Transverse colon (tissue), 4 donors: ENCODE measurements at regions not wholly inside any gene's neighbourhood (a gene's known extent, or its start where the extent isn't known, plus 50 kb on each side); places are given as distances from the start of the nearest gene placed in this dataset.

Experiments
- DNase-seq: peaks from one replicate; pipeline ENCODE4 v3.0.0-alpha.2; 2019
- H3K27ac ChIP-seq, 4 donors: fragments of 200-600 bp; sonication (generic); 2 replicates each; pipeline ENCODE4 v1.5.1; 2016 to 2018; ENCODE audit warnings: inconsistent platforms in 4 of 4
- H3K27me3 ChIP-seq: fragments of 200-600 bp; sonication (generic); 2 replicates; pipeline ENCODE4 v1.5.1; 2017; ENCODE audit warnings: inconsistent platforms
- H3K36me3 ChIP-seq, 4 donors: fragments of 200-600 bp; sonication (generic); 2 replicates each; pipeline ENCODE4 v1.5.1; 2017 to 2019; ENCODE audit warnings: inconsistent platforms in 4 of 4
- H3K4me1 ChIP-seq, 4 donors: fragments of 200-600 bp; sonication (generic); 2 replicates each; pipeline ENCODE4 v1.5.1; 2017 to 2020; ENCODE audit warnings: inconsistent platforms in 4 of 4
- H3K4me3 ChIP-seq, 4 donors: fragments of 200-600 bp; sonication (generic); 1 replicate in 1 of 4; 2 replicates in 3 of 4; pipeline versions ENCODE4 v1.5.1 to v1.6.1; 2017 to 2019; ENCODE audit warnings: inconsistent platforms in 4 of 4
- H3K9me3 ChIP-seq, 2 donors: fragments of 200-600 bp; sonication (generic); 2 replicates each; pipeline ENCODE4 v1.5.1; 2017 to 2019; ENCODE audit warnings: inconsistent platforms in 2 of 2
- EP300 ChIP-seq: sonication (generic); formaldehyde crosslinking; IDR thresholded peaks from one replicate; pipeline ENCODE4 v1.6.1; 2017; ENCODE audit warnings: antibody characterized with exemption, low read depth
- POLR2A ChIP-seq: fragments of 450-650 bp; IDR thresholded peaks from one replicate; pipeline ENCODE4 v1.6.1; 2016; ENCODE audit warnings: antibody characterized with exemption, mild to moderate bottlenecking, moderate library complexity
- POLR2AphosphoS5 ChIP-seq, 3 donors: sonication (generic); formaldehyde crosslinking; IDR thresholded peaks; one replicate each; pipeline ENCODE4 v1.6.1; 2016; ENCODE audit warnings: antibody characterized with exemption in 3 of 3
- WGBS, 2 donors: methylation state at CpG; one replicate each; pipeline ENCODE4 v1.1.5; 2018; ENCODE audit warnings: low coverage in 1 of 2; 5-methylcytosine and 5-hydroxymethylcytosine counted together
- in situ Hi-C, 4 donors: fragments of 200-750 bp; cut with MboI; loops; one replicate each; pipeline versions ENCODE4 v1.15.0 to v1.15.1; 2017; ENCODE audit warnings: low sequenced_read_pairs in 3 of 4, low pct_ligation_motif_present in 1 of 4, low pct_unique_long_range_greater_than_20kb in 1 of 4
- intact Hi-C: fragments of 100-400 bp; cut with DNase I; formaldehyde crosslinking; loops from one replicate; pipeline ENCODE4 v1.15.1; 2023; ENCODE audit warnings: low total_unique reads
- TF ChIP-seq, protein P1 (sequence below), 5 experiments: fragments of 200-600 bp in 3 of 5; fragments of 450-650 bp in 2 of 5; sonication (generic) in 3 of 5; IDR thresholded peaks; 1 replicate in 2 of 5; 2 replicates in 3 of 5; pipeline ENCODE4 v1.5.1; 2016 to 2017; ENCODE audit warnings: antibody characterized with exemption in 5 of 5, inconsistent platforms in 3 of 5, mild to moderate bottlenecking in 2 of 5, moderate library complexity in 1 of 5

DNA sequence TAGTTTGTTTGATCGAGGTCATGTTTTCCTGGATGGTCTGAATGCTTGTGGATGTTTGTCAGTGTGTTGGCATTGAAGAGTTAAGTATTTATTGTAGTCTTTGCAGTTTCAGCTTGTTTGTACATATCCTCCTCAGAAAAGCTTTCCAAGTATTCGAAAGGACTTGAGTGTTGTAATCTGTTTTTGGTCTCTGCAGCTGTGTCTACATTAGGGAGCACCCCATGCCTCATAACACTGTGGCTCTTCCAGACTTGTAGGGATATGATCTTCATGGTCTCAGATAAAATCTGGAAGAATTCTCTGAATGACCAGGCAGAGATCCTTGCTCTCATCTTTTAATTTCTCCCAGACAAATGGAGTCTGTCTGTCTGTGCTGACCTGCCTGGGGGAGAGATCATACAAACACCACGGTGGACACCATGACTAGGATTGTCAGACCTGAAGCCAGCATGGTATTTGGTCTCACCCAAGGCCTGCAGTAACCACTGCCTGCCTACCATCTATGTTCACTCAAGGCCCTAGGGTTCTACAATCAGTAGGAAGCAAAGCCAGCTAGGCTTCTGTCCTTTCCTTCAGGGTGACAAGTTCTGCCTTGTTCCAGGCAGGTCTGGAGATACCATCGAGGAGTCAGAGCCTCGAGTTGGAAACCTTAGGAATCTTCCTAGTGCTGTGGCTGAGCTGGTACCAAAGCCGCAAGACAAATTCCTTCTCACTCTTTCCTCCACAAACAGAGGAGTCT lies 114.7 kb upstream of the KHDRBS2 start:
- in situ Hi-C loops (no loop called here), intact Hi-C loops (no loop called here)
- WGBS, 2 donors, result 60 to 64% methylated on average over 3 to 6 of the region's 6 CpGs
- no peak overlapping the region for H3K27ac ChIP-seq
- DNase-seq, result no peak
- no peaks in the 10 kb centered on the region for H3K4me1 ChIP-seq
- TF ChIP-seq POLR2AphosphoS5 (IDR thresholded peaks at IDR 0.05) (no peak), EP300 (no peak), POLR2A (no peak)
- TF ChIP-seq, protein P1, sequence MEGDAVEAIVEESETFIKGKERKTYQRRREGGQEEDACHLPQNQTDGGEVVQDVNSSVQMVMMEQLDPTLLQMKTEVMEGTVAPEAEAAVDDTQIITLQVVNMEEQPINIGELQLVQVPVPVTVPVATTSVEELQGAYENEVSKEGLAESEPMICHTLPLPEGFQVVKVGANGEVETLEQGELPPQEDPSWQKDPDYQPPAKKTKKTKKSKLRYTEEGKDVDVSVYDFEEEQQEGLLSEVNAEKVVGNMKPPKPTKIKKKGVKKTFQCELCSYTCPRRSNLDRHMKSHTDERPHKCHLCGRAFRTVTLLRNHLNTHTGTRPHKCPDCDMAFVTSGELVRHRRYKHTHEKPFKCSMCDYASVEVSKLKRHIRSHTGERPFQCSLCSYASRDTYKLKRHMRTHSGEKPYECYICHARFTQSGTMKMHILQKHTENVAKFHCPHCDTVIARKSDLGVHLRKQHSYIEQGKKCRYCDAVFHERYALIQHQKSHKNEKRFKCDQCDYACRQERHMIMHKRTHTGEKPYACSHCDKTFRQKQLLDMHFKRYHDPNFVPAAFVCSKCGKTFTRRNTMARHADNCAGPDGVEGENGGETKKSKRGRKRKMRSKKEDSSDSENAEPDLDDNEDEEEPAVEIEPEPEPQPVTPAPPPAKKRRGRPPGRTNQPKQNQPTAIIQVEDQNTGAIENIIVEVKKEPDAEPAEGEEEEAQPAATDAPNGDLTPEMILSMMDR (IDR thresholded peaks at IDR 0.05), result no peak
- no peak overlapping the region for H3K4me3 ChIP-seq
- H3K9me3 ChIP-seq, result no peaks in the 10 kb centered on the region
- H3K27me3 ChIP-seq, result no peaks in the 10 kb centered on the region
- H3K36me3 ChIP-seq, result no peaks in the 10 kb centered on the region

DNA sequence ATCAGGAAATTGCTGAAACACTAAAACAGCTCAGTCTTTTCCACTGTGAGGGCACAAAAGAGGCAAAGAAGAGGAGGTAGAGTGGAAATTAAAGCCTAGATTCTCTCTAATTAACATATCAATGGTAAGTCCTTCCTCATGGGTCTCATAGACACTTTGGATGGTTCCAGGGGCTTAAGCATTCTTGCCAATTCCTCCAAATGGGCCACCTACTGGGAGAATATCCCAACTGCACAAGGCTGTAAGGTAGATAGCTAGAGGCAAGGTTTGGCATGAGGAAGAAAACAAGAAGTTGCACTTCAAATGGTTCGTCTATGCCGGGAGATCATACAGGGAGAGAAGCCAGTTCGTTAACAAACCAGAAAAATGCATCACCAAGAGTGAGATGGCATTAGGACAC lies 107.6 kb upstream of the KHDRBS2 start:
- Histone ChIP-seq H3K36me3 (no peaks in the 10 kb centered on the region), H3K9me3 (no peaks in the 10 kb centered on the region), H3K27me3 (no peaks in the 10 kb centered on the region), H3K4me1 (no peaks in the 10 kb centered on the region), H3K4me3 (no peak overlapping the region), H3K27ac (no peak overlapping the region)
- 73 to 84% methylated on average over 3 of the region's 3 CpGs for WGBS, 2 donors
- in situ Hi-C loops (no loop called here), intact Hi-C loops (no loop called here)
- TF ChIP-seq POLR2AphosphoS5 (IDR thresholded peaks at IDR 0.05), result no peak
- no peak for TF ChIP-seq EP300
- TF ChIP-seq POLR2A, result no peak
- TF ChIP-seq, protein P1 (IDR thresholded peaks at IDR 0.05), result no peak
- DNase-seq, result no peak

DNA sequence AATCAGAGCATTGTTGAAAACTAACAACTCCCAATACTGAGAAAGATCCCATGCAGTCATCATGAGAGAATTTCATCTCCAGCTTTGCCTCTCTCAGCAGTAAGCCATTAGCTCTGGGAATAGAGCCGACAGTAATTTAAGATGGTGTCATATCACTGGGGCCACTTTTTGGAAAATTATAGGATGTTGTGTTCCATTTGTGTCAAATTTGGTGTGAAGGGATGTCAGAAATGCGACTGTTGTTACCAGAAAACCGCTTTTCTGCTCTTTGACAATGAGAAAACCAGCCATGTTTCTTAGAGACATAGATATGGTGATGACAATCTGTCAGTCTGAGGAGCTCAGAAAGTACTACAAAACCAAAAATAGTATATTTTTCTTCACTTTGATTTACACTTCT lies 106.3 kb upstream of the KHDRBS2 start:
- no peak for DNase-seq
- no peak overlapping the region for H3K4me3 ChIP-seq
- TF ChIP-seq POLR2A (no peak), EP300 (no peak), POLR2AphosphoS5 (IDR thresholded peaks at IDR 0.05) (no peak)
- TF ChIP-seq, protein P1 (IDR thresholded peaks at IDR 0.05), result no peak
- in situ Hi-C loops, result no loop called here
- H3K27me3 ChIP-seq, result no peaks in the 10 kb centered on the region
- WGBS, 2 donors, result 39 to 60% methylated on average over 3 of the region's 3 CpGs
- no peaks in the 10 kb centered on the region for H3K36me3 ChIP-seq
- H3K4me1 ChIP-seq, result no peaks in the 10 kb centered on the region
- H3K9me3 ChIP-seq, result no peaks in the 10 kb centered on the region
- intact Hi-C loops, result no loop called here
- H3K27ac ChIP-seq, result no peak overlapping the region

DNA sequence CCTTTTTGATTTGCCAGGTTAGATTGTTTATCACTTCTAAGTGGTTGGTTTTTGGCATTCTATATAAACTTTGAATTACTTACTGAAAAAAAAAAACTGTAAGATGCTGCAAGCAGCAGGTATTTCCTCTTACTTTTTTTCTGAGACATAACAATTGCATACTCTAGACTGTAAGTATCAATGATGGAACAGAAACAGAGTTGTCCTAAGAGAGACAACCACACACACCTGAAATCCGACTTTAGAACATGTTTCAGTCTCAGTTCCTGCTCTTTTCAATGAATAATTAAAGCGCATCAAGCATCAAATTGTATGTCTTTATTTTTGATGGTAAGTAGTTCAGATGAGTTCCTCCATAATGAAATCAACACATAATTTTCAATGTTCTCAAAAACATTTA lies 105.3 kb upstream of the KHDRBS2 start:
- 69 to 86% methylated on average over 2 of the region's 2 CpGs for WGBS, 2 donors
- Histone ChIP-seq H3K27me3 (no peaks in the 10 kb centered on the region), H3K4me1 (no peaks in the 10 kb centered on the region), H3K9me3 (no peaks in the 10 kb centered on the region), H3K27ac (no peak overlapping the region), H3K4me3 (no peak overlapping the region), H3K36me3 (no peaks in the 10 kb centered on the region)
- TF ChIP-seq EP300, result no peak
- TF ChIP-seq POLR2AphosphoS5 (IDR thresholded peaks at IDR 0.05), result no peak
- TF ChIP-seq POLR2A, result no peak
- TF ChIP-seq, protein P1 (IDR thresholded peaks at IDR 0.05), result no peak
- no peak for DNase-seq
- in situ Hi-C loops, result no loop called here
- intact Hi-C loops, result no loop called here
